Medulla oblongata (tissue), 1 donor: ENCODE measurements at regions not wholly inside any gene's neighbourhood (a gene's known extent, or its start where the extent isn't known, plus 50 kb on each side); places are given as distances from the start of the nearest gene placed in this dataset.

Source experiments
- DNase-seq: peaks from one replicate; pipeline ENCODE4 v3.0.0-alpha.2; 2015; ENCODE audit errors: extremely low spot score

GRCh38 chr20:23136893-23137745 lies 51.0 kb upstream of the CD93 start:
- DNase-seq, result no peak

- DNase-seq, result peak; percentile 21
Measured at GRCh38 chr20:23135449-23136420, 49.6 kb upstream of the CD93 start.
